Thoracic aorta (tissue), 2 donors: ENCODE measurements at regions not wholly inside any gene's neighbourhood (a gene's known extent, or its start where the extent isn't known, plus 50 kb on each side); places are given as distances from the start of the nearest gene placed in this dataset.

Source experiments
- ATAC-seq: fragments of 150-250 bp; one replicate; pipeline ENCODE4 v1.8.0; 2017; ENCODE audit warnings: low read depth; ENCODE audit not compliant: insufficient number of reproducible peaks, low FRiP score
- DNase-seq: peaks from one replicate; pipeline ENCODE4 v3.0.0-alpha.2; 2020; ENCODE audit warnings: low spot score
- H3K27ac ChIP-seq, 2 donors: fragments of 200-600 bp; sonication (generic); 1 replicate in 1 of 2; 2 replicates in 1 of 2; pipeline ENCODE4 v1.5.1; 2016; ENCODE audit warnings: mild to moderate bottlenecking in 2 of 2, moderate library complexity in 2 of 2
- H3K27me3 ChIP-seq: fragments of 200-600 bp; sonication (generic); replicated peaks from 2 replicates; pipeline ENCODE4 v1.6.0; 2016; ENCODE audit warnings: mild to moderate bottlenecking; ENCODE audit not compliant: insufficient read depth
- H3K36me3 ChIP-seq: fragments of 200-600 bp; sonication (generic); one replicate; pipeline ENCODE4 v1.5.1; 2016
- H3K4me1 ChIP-seq, 2 donors: fragments of 200-600 bp; sonication (generic); 1 replicate in 1 of 2; 2 replicates in 1 of 2; pipeline versions ENCODE4 v1.5.1 to v1.6.0; 2016; ENCODE audit warnings: low read depth in 2 of 2, mild to moderate bottlenecking in 1 of 2; ENCODE audit not compliant: control insufficient read depth in 1 of 2
- H3K4me3 ChIP-seq: fragments of 200-600 bp; sonication (generic); 2 replicates; pipeline ENCODE4 v1.5.1; 2016; ENCODE audit warnings: mild to moderate bottlenecking
- H3K9me3 ChIP-seq: fragments of 200-600 bp; sonication (generic); 2 replicates; pipeline ENCODE4 v1.5.1; 2016
- TF ChIP-seq, protein P1 (sequence below): fragments of 200-600 bp; sonication (generic); IDR thresholded peaks from one replicate; pipeline ENCODE4 v1.5.1; 2019; ENCODE audit warnings: antibody characterized with exemption

DNA sequence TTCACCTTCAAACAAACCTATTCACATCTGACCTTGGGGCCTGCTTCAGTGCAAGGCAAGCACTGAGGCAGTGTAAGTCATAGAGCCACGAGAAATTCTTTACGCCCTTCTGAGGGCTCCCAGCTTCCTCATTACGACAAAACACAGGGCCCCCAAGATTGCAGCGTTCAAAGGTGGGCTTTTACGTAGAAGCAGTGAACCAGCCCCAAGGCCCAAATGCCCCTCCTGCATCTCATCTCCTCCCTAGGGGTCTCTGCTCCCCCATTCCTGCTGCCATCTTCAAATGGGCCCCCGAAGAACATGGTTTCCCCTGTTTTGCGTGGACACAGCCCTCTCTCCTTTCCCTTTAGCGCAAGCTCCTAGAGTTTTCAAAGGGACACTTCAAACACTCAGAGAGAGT, 285.1 kb downstream of the MEX3B start:
- TF ChIP-seq, protein P1, sequence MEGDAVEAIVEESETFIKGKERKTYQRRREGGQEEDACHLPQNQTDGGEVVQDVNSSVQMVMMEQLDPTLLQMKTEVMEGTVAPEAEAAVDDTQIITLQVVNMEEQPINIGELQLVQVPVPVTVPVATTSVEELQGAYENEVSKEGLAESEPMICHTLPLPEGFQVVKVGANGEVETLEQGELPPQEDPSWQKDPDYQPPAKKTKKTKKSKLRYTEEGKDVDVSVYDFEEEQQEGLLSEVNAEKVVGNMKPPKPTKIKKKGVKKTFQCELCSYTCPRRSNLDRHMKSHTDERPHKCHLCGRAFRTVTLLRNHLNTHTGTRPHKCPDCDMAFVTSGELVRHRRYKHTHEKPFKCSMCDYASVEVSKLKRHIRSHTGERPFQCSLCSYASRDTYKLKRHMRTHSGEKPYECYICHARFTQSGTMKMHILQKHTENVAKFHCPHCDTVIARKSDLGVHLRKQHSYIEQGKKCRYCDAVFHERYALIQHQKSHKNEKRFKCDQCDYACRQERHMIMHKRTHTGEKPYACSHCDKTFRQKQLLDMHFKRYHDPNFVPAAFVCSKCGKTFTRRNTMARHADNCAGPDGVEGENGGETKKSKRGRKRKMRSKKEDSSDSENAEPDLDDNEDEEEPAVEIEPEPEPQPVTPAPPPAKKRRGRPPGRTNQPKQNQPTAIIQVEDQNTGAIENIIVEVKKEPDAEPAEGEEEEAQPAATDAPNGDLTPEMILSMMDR = no peak
- H3K27me3 ChIP-seq = no peaks in the 10 kb centered on the region
- no peak overlapping the region for H3K27ac ChIP-seq
- DNase-seq (no peak), ATAC-seq (no peak)
- H3K9me3 ChIP-seq = no peaks in the 10 kb centered on the region
- no peaks in the 10 kb centered on the region for H3K4me1 ChIP-seq
- no peak overlapping the region for H3K4me3 ChIP-seq
- H3K36me3 ChIP-seq = no peaks in the 10 kb centered on the region

DNA sequence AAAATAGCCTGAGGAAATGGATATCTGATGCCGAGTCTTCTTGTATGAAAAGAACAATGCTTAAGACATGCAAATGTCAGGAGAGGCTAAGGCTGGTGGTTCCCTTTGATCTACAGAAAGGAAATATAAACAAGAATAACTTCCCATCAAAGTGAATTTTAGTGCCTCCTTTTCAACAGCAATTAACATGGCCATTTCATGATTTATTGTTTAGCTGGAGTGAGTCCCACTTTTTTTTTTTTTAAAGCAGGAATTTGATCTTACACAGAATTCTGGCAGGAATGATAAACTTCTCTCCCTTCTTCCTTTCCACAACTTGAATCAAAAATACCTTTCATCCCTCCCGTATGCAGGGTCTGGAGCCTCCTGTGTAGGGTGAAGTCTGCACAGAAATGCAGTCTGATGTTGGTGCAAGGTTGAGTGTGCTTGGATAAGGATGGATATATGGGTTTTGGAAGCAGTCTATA, 287.0 kb downstream of the MEX3B start:
- DNase-seq (no peak), ATAC-seq (no peak)
- Histone ChIP-seq H3K36me3 (no peaks in the 10 kb centered on the region), H3K4me3 (no peak overlapping the region), H3K9me3 (no peaks in the 10 kb centered on the region), H3K4me1 (peaks cover 0 to 4% of the 10 kb centered on the region in 2 donors), H3K27ac (no peak overlapping the region), H3K27me3 (no peaks in the 10 kb centered on the region)
- TF ChIP-seq, protein P1 = no peak

GRCh38 chr15:81755626-81756025, 290.2 kb downstream of the MEX3B start:
- ATAC-seq = no peak
- no peaks in the 10 kb centered on the region for H3K27me3 ChIP-seq
- H3K4me3 ChIP-seq = no peak overlapping the region
- H3K36me3 ChIP-seq = no peaks in the 10 kb centered on the region
- H3K9me3 ChIP-seq = no peaks in the 10 kb centered on the region
- TF ChIP-seq, protein P1 = no peak
- no peak for DNase-seq
- H3K4me1 ChIP-seq = peaks cover 0 to 4% of the 10 kb centered on the region in 2 donors
- no peak overlapping the region for H3K27ac ChIP-seq

DNA sequence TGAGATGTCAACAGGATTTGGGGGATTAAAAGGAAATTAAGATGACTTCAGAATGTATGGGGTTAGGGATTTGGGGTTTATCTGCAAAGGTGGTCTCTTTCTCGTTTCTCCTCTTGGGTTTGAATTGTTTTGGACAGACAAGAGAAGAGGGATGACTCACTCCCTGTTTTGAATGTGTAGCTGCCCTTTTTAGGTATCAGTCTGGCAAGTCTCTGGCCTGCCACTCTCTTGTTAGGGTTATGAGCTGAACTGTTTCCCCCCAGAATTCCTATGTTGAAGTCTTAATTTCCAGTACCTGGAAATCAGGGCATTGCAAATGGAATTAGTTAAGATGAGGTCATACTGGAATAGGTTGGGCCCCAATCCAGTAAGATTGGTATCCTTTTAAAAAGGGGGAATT, 291.7 kb downstream of the MEX3B start:
- Histone ChIP-seq H3K36me3 (no peaks in the 10 kb centered on the region), H3K9me3 (no peaks in the 10 kb centered on the region), H3K27ac (no peak overlapping the region), H3K4me1 (peaks cover 0 to 4% of the 10 kb centered on the region in 2 donors), H3K4me3 (no peak overlapping the region), H3K27me3 (no peaks in the 10 kb centered on the region)
- TF ChIP-seq, protein P1 = no peak
- ATAC-seq (no peak), DNase-seq (no peak)

GRCh38 chr15:81752974-81753373, 292.8 kb downstream of the MEX3B start:
- no peak for ATAC-seq
- H3K36me3 ChIP-seq = no peaks in the 10 kb centered on the region
- DNase-seq = no peak
- no peak overlapping the region for H3K27ac ChIP-seq
- no peaks in the 10 kb centered on the region for H3K9me3 ChIP-seq
- TF ChIP-seq, protein P1 = no peak
- no peak overlapping the region for H3K4me3 ChIP-seq
- H3K4me1 ChIP-seq = peaks cover 0 to 4% of the 10 kb centered on the region in 2 donors
- no peaks in the 10 kb centered on the region for H3K27me3 ChIP-seq
